ENCODE measurements at regions not wholly inside any gene's neighbourhood (a gene's known extent, or its start where the extent isn't known, plus 50 kb on each side); places are given as distances from the start of the nearest gene placed in this dataset.

GRCh38 chr18:56380685-56381084 is 257.7 kb downstream of the TXNL1 start:
- DNase-seq (ENCODE audit: low spot score), result no peak

GRCh38 chr18:56379256-56379655 is 259.1 kb downstream of the TXNL1 start:
- no peak for DNase-seq (ENCODE audit: low spot score)

- DNase-seq (ENCODE audit: low spot score), result no peak
Observed at GRCh38 chr18:56377231-56377630, 261.2 kb downstream of the TXNL1 start.

GRCh38 chr18:56374007-56374655 is 264.3 kb downstream of the TXNL1 start:
- no peak for DNase-seq (ENCODE audit: low spot score)

GRCh38 chr18:56373601-56374000 is 264.8 kb downstream of the TXNL1 start:
- DNase-seq (ENCODE audit: low spot score), result no peak

GRCh38 chr18:56368066-56368465 is 270.3 kb downstream of the TXNL1 start:
- DNase-seq (ENCODE audit: low spot score), result no peak

- DNase-seq (ENCODE audit: low spot score), result no peak
Observed at GRCh38 chr18:56358608-56359280, 279.6 kb downstream of the TXNL1 start.

GRCh38 chr18:56353663-56354260 is 284.6 kb downstream of the TXNL1 start:
- no peak for DNase-seq (ENCODE audit: low spot score)

- no peak for DNase-seq (ENCODE audit: low spot score)
Observed at GRCh38 chr18:56351911-56352500, 286.4 kb downstream of the TXNL1 start.

- DNase-seq (ENCODE audit: low spot score), result no peak
Observed at GRCh38 chr18:56337507-56337906, 300.9 kb downstream of the TXNL1 start.

GRCh38 chr18:56333839-56334238 is 304.6 kb downstream of the TXNL1 start:
- no peak for DNase-seq (ENCODE audit: low spot score)

GRCh38 chr18:56333146-56333545 is 305.2 kb downstream of the TXNL1 start:
- DNase-seq (ENCODE audit: low spot score), result no peak

GRCh38 chr18:56332371-56332770 is 306.0 kb downstream of the TXNL1 start:
- no peak for DNase-seq (ENCODE audit: low spot score)

GRCh38 chr18:56330366-56331110 is 307.9 kb downstream of the TXNL1 start:
- DNase-seq (ENCODE audit: low spot score), result no peak

- no peak for DNase-seq (ENCODE audit: low spot score)
Observed at GRCh38 chr18:56329536-56329935, 308.9 kb downstream of the TXNL1 start.

- no peak for DNase-seq (ENCODE audit: low spot score)
Observed at GRCh38 chr18:56327191-56327885, 311.1 kb downstream of the TXNL1 start.

GRCh38 chr18:56326336-56327072 is 311.9 kb downstream of the TXNL1 start:
- DNase-seq (ENCODE audit: low spot score), result no peak

GRCh38 chr18:56323673-56324072 is 314.7 kb downstream of the TXNL1 start:
- DNase-seq (ENCODE audit: low spot score), result no peak

- DNase-seq (ENCODE audit: low spot score), result no peak
Observed at GRCh38 chr18:56322406-56322805, 316.0 kb downstream of the TXNL1 start.

- no peak for DNase-seq (ENCODE audit: low spot score)
Observed at GRCh38 chr18:56321470-56321869, 316.9 kb downstream of the TXNL1 start.

GRCh38 chr18:56319953-56320352 is 318.4 kb downstream of the TXNL1 start:
- DNase-seq (ENCODE audit: low spot score), result no peak
